ENCODE measurements at regions not wholly inside any gene's neighbourhood (a gene's known extent, or its start where the extent isn't known, plus 50 kb on each side); places are given as distances from the start of the nearest gene placed in this dataset.

GRCh38 chr10:9036711-9037204 lies 982.3 kb downstream of the GATA3 start:
- TF ChIP-seq CTCF (conservative IDR thresholded peaks at IDR 0.05) (no peak), EZH2 (IDR thresholded peaks at IDR 0.05; ENCODE audit: low read depth) (no peak)
